ENCODE measurements at regions not wholly inside any gene's neighbourhood (a gene's known extent, or its start where the extent isn't known, plus 50 kb on each side); places are given as distances from the start of the nearest gene placed in this dataset.

DNA sequence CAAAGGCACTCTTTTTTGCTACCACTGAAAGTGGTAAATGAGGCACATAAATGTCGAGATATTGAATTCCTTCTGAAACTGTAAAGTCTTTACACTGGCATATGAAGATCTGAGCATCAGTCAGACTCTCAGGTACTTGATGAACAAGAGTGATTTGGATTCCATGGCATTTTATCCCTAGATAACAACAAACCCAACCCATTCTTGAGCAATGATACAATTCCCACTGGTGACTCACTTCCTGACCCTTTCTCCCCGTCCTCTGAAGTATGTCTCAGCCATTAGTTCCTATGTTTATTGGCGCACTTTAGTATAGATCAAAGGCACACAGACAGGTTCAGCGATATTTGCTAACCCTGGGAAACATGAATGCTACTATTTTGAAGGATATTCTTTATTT lies 147.0 kb upstream of the RBFOX1 start:
- DNase-seq (ENCODE audit: low read depth in 1 of 2, low spot score in 1 of 2) = no peak

DNA sequence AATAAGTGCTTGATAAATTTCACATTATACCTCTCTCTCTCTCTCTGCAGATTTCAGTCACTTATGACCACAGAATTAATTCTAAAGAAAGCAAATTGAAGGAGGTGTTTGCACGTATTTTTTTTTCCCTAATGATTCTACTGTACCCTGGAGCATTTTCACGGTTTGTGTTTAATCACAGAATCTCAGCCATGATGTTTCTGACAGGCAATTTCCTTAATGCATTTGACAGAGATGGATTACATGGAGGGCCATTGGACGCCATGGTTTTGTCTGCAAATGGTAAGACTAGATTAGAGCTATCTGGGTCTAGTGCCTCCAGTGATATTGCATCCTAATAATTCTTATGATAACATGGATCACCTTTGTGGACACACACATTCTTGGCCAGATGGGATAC lies 147.5 kb upstream of the RBFOX1 start:
- DNase-seq (ENCODE audit: low read depth in 1 of 2, low spot score in 1 of 2) = no peak

DNA sequence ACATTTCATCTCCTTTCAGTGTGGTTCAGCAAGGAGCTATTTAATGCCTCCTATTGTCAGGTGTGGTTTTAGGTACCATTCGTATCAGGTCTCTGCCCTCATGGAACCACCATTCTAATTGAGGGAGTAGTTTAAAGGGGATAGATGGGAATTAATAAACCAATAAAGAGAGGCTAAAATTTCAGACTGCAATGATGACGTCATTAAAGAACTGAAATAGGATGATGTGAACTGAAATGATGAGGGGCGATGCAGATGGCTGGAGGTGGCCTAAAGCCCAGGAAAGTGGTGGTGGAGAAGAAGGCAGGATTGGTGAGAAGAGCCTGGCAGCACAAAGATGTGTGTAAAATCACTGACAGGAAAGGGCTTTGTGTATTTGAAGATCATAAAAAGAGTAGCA lies 148.9 kb upstream of the RBFOX1 start:
- DNase-seq (ENCODE audit: low read depth in 1 of 2, low spot score in 1 of 2) = no peak

DNA sequence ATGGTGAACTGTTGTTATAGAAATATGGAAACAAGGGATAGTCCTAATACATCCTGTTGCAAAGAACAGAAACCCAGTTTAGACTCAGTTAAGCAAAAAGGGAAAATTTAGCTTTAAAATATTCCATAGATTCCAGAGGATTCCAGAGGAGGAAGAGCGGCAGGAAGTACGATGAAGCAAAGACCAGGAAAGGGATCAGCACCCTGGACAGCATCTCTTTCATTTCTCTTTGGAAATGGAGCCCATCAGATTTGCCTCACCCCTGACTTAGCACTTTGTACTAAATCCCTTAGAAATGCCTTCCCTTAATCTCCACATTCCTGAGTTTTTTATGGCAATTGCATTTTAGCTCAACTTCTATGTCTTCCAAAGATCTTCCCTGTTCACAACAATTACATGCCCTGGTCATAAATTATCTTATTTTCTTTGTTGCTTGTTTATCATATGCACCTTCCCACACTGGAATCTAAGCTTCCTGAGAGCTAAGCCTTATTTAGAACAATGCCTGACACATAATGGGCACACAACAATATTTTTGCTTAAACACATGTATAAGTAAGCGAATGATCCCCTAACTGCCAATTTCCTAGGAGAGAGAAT lies 150.0 kb upstream of the RBFOX1 start:
- DNase-seq (ENCODE audit: low read depth in 1 of 2, low spot score in 1 of 2) = no peak

DNA sequence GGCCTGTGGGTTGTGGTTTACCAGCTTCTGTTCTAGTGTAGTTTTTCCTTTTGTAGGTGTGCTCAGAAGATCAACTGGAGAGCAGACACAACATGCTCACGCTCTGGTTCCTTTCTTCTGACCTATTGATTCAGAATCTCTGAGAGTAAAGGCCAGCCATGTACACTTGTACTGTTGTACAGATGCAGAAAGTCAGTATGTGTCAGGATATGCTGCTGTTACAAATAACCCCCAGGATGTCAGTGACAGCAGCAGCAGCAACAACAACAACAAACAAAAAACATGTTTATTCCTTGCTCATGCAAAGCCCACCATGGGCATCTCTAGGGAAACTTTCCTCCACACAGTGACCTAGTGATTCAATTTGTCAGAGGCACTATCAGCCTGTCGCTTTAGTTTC lies 154.8 kb upstream of the RBFOX1 start:
- DNase-seq (ENCODE audit: low read depth in 1 of 2, low spot score in 1 of 2) = no peak

DNA sequence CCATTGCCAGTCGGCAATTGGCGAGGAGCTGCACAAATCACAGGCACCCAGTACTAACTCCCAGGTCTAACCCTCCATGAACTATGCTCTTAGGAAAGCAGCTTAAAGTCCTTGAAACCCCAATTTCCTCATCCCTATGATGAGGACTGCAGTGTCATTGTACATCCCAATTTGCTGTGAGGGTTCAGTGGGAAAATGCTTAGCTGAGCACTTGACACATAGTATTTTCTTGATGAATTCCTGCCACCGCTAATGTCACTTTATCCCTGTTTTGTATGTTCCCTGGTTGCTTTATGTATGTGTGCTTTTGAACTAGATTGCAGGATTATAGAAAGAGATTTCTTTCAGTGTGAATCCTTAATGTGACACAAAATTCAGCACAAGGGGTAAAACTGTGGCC lies 161.5 kb upstream of the RBFOX1 start:
- no peak for DNase-seq (ENCODE audit: low read depth in 1 of 2, low spot score in 1 of 2)

DNA sequence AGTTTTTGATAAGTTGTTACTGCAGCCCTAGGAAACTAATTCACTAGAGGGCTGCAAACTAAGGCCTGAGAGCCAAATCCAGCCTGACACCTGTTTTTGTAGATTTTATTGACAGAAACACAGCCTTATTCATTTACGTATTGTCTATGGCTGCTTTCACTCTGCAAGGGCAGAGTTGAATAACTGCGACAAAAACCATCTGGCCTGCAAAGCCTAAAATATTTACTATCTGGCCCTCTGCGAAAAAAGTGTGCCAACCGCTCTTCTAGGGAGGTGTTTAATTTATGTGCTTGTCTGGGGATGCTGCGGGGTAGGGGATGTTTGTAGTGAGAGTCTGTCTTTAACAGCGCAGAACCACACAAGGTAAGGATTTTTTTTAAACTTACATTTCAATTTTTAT lies 165.0 kb upstream of the RBFOX1 start:
- DNase-seq (ENCODE audit: low read depth in 1 of 2, low spot score in 1 of 2) = no peak

DNA sequence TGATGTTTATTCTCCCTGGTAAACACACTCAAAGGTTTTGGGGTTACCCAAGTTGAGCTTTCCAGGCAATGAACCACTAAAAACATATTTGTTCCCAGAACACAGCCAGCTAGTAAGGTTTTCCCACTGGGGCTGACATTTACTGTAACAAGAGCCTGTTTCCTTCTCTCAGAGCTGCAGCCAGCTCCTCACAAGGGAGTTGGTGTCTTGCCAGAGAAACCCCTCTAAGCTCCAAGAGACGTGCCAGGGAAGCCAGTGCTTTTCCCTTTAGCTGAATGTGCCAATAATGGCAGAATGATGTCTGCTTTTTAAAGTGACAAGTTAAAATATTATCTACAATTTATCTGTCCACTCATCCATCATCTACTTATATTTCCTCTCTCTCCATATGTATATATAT lies 170.8 kb upstream of the RBFOX1 start:
- DNase-seq (ENCODE audit: low read depth in 1 of 2, low spot score in 1 of 2) = no peak

DNA sequence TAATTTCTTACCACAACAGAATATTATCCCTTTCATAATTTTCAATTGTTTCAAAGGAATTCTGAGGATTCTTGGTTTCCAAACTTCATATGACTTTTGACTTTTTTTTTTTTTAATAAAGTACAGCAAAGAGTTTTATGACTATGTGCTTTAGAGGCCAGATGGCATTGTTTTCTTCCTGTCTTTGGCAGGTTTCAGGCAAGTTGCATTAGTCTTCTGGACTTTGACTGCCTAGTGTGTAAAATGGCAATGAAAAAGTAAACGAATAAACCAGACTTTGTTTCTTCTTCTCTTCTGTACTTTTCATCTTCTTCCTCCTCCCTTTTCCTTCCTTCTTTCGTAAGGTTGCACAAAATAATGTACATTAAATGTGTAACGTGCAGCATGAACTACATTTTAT lies 172.6 kb upstream of the RBFOX1 start:
- no peak for DNase-seq (ENCODE audit: low read depth in 1 of 2, low spot score in 1 of 2)

DNA sequence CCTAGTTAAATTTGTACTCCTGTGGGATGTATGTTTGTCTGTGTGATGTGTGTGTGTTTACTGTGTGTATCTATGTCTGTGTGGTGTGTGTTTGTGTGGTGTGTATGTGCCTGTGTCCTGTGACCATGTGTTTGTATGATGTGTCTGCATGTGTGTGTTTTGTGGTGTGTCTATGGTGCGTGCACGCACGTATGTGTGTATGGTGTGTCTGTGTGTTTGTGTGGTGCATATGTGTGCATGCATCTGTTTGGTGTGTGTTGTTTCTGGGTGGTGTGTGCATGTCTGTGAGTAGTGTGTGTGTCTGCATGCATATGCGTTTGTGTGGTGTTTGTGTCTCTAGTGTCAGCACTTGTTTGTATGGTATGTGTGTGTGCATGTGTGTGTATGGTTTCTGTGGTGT lies 174.2 kb upstream of the RBFOX1 start:
- no peak for DNase-seq (ENCODE audit: low read depth in 1 of 2, low spot score in 1 of 2)

DNA sequence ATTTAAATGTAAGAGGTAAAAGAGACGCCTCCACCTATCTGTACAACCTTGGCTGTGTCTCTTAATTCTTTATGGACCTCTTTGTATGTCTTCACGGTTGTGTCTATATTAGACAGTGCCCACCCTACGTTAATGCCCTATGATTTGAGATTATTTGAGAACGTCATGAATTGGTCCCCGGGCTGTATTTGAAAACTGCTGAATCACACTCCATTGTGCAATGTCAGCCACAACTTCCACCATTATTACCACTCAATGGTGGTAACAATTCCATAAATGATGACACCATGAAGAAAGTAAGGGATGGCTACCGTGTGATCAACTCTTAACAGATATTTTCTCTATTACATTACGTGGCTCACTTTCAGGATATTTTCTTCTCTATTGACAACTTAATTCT lies 182.4 kb upstream of the RBFOX1 start:
- DNase-seq (ENCODE audit: low read depth in 1 of 2, low spot score in 1 of 2) = no peak

DNA sequence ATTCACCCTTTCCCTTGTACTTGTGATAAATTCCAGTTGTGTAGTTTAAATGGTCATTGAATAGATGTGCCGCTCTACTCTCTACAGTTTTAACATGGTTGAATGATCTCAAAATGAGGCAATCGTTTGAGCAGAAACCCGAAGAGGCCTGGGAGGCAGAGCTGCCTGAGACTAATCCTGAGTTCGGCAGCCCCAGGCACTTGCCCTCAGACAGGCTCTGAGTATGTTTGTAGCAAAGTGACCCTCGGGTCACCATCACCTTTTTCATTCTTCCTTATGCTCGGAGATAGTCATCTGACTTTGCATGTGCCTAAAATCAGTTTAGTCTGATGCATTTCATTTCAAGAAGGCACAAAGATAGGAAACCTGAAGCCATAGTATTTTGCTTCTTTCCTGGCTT lies 184.0 kb upstream of the RBFOX1 start:
- no peak for DNase-seq (ENCODE audit: low read depth in 1 of 2, low spot score in 1 of 2)

DNA sequence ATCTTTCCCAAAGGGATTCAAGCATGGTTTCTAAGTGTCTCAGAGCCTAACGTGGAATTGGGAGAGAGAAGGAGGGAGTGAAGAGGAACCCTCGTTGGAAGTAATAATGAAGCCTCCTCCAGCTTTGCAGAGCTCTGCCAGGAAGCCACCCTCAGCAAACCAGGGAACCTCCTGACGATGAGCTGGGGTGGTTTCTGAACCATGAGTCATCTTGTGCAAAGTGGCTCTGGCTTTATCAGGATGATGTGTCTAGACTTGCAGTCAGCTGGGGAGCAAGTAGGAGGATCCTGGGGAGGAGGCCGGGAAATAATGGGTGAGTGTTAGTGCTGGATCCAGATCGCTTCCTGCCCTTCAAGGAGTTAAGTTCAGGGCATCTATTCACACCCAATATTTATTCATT lies 191.7 kb upstream of the RBFOX1 start:
- no peak for DNase-seq (ENCODE audit: low read depth in 1 of 2, low spot score in 1 of 2)

DNA sequence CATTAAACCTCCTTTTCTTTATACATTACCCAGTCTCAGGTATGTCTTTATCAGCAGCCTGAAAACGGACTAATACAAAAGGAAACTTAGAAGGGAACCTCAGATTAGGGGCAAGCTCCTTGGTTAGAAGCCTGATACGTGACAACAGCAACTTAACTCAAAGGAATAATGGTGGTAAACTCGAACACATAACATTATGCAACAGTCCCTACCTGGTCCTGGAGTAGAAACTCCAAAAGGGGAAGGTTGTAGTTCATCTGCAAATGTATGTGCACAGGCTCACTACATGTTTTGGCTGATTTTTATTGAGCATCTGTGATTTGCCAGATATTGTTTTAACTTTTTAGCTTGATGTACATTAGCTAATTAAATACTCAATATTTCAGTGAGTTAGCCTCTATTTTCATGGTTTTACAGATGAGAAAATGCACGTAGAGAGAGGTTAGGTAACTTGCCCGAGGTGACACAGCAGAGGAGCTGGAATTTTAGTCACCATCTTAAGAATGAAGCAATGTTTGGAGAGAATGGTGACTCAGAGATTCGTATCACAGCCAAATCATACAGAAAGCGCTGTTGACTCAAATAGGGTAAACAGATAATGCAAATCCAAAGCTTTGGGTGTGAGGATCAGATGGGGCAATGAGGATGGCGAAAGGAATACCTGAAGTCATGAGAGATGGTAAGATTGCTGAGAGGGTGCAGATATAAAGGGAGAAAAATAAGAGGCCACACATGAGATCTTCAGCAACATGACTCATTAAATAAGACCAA lies 194.9 kb upstream of the RBFOX1 start:
- DNase-seq (ENCODE audit: low read depth in 1 of 2, low spot score in 1 of 2) = no peak

DNA sequence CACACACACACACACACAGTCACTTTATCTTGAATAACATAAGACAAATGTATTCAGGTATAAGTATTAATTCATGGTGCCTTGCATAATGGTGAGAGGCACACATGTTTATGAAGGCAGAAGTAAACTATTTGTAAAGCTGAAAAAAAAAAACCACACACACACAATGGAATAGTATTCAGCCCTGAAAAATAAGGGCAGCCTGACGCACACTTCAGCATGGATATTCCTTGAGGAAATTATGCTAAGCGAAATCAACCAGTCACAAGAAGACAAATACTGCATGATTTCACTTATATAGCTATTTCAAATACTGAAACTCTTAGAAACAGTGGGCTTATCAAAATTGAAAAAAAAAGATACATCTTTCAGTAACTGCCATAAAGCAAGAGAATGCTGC lies 200.2 kb upstream of the RBFOX1 start:
- no peak for DNase-seq (ENCODE audit: low read depth in 1 of 2, low spot score in 1 of 2)

DNA sequence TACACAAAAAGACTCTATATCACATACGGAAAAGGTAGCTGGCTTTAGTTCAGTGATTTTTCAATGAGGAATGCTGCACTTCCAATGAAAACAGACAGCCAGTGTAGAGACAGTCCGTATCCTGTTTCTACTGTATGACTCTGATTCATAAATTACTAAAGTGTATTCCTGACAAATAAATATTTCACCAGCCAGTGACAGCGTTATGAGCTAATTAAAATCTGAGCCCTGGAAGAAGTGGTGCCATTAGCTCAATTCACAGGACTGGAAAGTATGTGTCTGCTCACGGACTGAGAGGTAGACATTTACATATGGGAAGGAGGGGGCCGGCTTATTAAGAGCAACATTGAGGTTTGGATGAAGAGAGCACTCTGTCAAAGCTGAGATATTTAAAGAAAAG lies 207.9 kb upstream of the RBFOX1 start:
- DNase-seq (ENCODE audit: low read depth in 1 of 2, low spot score in 1 of 2) = no peak

DNA sequence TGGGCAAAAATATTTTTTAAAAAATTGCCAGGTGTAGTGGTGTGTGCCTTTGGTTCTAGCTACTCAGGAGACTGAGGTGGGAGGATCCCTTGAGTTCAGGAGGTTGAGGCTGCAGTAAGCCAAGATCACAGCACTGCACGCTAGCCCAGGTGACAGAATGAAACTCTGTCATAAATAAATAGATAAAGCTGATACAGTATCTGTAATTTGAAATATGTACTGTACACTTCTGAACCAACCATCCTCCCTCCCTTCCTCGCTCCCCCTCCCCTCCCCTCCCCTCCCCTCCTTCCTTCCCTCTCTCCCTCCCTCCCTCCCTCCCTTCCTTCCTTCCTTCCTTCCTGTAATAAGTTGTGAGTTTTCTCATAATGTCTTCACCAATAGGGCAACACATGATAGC lies 208.4 kb upstream of the RBFOX1 start:
- no peak for DNase-seq (ENCODE audit: low read depth in 1 of 2, low spot score in 1 of 2)

DNA sequence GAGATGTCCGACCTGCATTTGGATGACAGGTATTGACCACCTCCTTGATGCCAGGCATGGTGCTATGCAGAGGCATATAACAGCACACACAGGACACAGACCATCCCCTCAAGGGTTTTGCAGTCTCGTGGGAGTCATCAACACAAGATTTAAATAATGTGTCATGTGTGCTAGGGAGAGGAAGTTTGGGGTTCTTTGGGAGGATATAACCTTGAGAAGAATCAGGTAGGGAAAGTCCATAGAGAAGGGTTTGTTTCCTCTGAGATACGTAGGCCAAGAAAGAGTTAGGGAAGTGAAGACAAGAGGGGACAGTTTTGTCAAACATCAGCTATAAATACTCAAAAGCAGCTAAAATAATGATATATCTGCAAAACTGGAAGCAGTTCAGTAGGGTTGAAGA lies 215.9 kb upstream of the RBFOX1 start:
- no peak for DNase-seq (ENCODE audit: low read depth in 1 of 2, low spot score in 1 of 2)

DNA sequence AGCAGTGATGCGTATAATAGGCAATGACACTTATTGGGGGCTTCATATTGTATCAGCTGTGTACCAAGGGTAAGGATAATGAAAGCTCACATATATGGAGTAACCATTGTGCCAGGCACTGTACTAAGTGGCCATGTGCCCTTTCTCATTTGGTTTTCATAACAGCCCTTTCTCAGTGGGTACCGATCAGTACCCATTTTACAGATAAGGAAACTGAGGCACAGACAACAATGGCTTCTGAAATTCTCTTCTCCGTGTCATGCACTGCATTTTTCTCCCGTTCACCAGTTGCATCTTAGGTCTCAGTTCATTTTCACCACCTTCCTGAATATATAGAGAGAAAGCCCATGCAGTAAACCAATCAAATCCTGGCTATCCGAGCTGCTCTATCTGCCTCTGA lies 216.7 kb upstream of the RBFOX1 start:
- DNase-seq (ENCODE audit: low read depth in 1 of 2, low spot score in 1 of 2) = no peak

DNA sequence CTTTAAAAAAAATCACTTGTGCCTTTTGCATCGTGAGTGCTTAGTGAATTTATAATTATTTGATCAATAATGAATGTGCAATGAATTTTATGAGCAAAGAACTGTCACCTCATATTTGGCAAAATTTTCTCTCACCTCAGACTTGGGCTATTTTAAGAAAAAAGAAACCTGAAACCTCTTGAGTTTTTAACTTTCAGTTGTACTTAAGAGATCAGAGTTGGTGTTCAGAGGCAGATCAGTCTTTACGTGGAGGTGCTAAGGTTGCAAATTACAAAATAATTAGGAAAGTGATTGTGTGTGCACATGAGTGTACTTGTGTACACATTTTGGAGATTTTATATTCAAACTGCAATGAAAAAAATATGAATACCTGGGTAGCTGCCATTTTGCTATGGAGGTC lies 218.7 kb upstream of the RBFOX1 start:
- no peak for DNase-seq (ENCODE audit: low read depth in 1 of 2, low spot score in 1 of 2)

DNA sequence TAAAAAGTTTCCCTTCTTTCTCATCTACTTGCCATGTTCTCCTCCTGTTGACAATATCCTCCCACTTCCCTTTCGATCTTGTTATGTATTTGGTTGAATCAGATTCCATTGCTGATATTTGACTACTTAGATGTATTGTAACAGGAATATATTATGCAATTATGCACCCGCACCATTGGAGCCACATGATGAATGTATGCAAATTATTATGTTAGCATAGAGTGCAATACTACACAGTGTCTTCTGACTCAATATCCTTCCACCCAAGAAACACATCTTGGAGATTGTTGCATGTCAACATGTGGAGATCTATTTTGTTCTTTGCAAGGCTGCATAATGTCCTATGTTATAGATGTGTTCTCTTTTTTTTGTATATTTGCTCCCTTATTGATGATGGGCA lies 219.2 kb upstream of the RBFOX1 start:
- DNase-seq (ENCODE audit: low read depth in 1 of 2, low spot score in 1 of 2) = no peak

DNA sequence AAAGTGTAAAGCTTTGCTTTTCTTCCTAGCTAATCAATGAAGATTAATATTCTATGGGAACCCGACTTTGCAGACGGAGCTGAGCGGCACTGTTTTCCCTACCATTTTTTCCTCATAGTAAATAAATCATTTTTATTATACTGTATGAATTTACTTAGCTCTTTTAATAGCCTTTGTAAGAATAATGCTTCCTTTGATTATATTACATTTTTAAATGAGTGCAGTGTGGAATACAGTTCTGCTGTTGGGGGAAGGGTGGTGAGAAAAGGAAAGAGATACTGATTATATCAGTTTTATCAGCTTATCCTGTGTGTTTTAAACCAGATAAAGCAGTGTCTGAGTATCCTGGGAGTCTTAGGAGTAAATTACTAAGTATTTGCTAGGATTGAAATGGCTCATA lies 221.4 kb upstream of the RBFOX1 start:
- no peak for DNase-seq (ENCODE audit: low read depth in 1 of 2, low spot score in 1 of 2)

DNA sequence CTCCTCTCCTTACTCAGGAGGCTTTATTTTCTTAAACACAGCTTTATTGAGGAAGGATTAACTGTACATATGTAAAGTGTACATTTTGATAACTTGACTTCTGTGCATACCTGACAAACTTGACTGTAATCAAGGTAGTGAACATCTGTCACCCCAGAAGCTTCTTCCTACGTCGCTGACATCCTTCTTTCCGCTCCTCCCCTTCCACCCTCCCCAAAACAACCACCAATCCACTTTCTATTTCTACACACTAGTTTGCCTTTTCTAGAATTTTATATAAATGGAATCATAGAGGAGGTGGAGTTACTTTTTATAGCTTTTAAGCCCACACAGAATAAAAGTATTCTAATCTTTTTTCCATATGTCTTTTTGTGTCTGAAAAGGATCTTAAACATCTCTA lies 225.2 kb upstream of the RBFOX1 start:
- DNase-seq (ENCODE audit: low read depth in 1 of 2, low spot score in 1 of 2) = no peak
